Endothelial cell (in vitro differentiated cells): ENCODE measurements at regions not wholly inside any gene's neighbourhood (a gene's known extent, or its start where the extent isn't known, plus 50 kb on each side); places are given as distances from the start of the nearest gene placed in this dataset.

ENCODE experiments used
- DNase-seq: peaks from one replicate; pipeline ENCODE4 v3.0.0; 2021; ENCODE audit warnings: low spot score
- H3K27ac Mint-ChIP-seq: one replicate; pipeline ENCODE4 v1.8.0; 2021; ENCODE audit warnings: mixed read lengths, inconsistent platforms; ENCODE audit not compliant: unreplicated experiment
- H3K27me3 Mint-ChIP-seq: one replicate; pipeline ENCODE4 v1.8.0; 2021; ENCODE audit warnings: mild to moderate bottlenecking, moderate library complexity, mixed read lengths, inconsistent platforms; ENCODE audit not compliant: unreplicated experiment
- H3K36me3 Mint-ChIP-seq: one replicate; pipeline ENCODE4 v1.8.0; 2021; ENCODE audit warnings: mild to moderate bottlenecking, low read depth, mixed read lengths, inconsistent platforms; ENCODE audit not compliant: unreplicated experiment
- H3K4me1 Mint-ChIP-seq: one replicate; pipeline ENCODE4 v1.8.0; 2021; ENCODE audit warnings: mild to moderate bottlenecking, mixed read lengths, inconsistent platforms; ENCODE audit not compliant: unreplicated experiment
- H3K4me3 Mint-ChIP-seq: one replicate; pipeline ENCODE4 v1.8.0; 2021; ENCODE audit warnings: mild to moderate bottlenecking, mixed read lengths, inconsistent platforms; ENCODE audit not compliant: unreplicated experiment
- H3K9me3 Mint-ChIP-seq: one replicate; pipeline ENCODE4 v1.8.0; 2021; ENCODE audit warnings: mixed read lengths, inconsistent platforms; ENCODE audit not compliant: unreplicated experiment
- CTCF ChIP-seq: fragments of 200-600 bp; sonication (generic); IDR thresholded peaks from one replicate; pipeline ENCODE4 v1.5.0; 2021; ENCODE audit warnings: antibody characterized with exemption; ENCODE audit not compliant: unreplicated experiment

DNA sequence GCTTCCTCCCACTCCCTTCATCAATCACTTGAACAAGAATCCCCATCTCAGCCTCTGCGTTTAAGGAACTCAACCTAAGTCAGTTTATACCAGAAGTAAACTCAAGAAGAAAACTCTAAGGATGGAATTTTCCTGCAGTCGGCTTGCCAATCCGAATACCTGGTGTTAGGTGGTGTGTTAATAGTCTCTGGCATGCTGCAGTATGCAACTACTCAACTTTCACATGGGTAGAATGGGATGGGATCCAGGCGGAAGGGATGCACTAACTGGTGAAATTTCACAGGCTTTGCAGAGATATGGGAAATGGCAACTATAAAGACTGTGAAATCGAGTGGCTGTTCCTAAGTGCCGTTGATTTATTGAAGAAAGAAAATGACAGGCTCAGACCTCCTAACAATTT is 560.6 kb downstream of the TLE1 start:
- Mint-ChIP-seq H3K27me3 (no peaks in the 10 kb centered on the region), H3K36me3 (no peaks in the 10 kb centered on the region), H3K4me1 (no peaks in the 10 kb centered on the region), H3K27ac (no peak overlapping the region), H3K9me3 (no peaks in the 10 kb centered on the region), H3K4me3 (no peak overlapping the region)
- DNase-seq: no peak
- no peak for TF ChIP-seq CTCF

DNA sequence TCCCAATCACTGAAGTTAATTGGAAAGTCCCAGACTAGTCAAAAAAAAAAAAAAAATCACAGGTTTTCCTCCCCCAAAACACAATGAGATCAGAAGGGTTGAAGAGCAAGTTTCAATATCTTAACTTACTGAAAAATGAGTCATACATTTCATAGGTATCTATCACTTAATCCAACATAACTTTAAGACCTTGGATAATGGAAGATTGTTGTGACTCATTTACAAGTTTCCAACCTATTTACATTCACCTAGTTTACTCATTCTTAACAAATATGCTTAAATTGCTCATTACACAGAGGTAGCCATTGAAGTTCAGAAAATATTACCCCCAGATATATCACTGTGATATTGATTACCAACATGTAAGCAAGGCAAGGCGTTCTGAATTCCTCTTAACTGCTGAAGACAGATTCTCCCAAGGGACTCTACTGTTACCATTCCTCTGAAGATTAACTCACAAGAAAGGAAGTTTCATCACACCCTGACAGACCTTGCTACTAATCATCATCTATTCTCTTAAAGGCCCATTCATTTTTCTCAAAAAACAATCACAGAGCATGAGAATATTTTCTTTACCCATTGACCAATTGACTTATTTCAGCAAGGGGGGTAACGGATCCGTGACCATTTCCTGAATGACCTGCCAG is 563.8 kb downstream of the TLE1 start:
- no peaks in the 10 kb centered on the region for H3K36me3 Mint-ChIP-seq
- no peak for DNase-seq
- TF ChIP-seq CTCF: no peak
- no peak overlapping the region for H3K27ac Mint-ChIP-seq
- no peaks in the 10 kb centered on the region for H3K27me3 Mint-ChIP-seq
- H3K4me1 Mint-ChIP-seq: no peaks in the 10 kb centered on the region
- no peak overlapping the region for H3K4me3 Mint-ChIP-seq
- no peaks in the 10 kb centered on the region for H3K9me3 Mint-ChIP-seq

DNA sequence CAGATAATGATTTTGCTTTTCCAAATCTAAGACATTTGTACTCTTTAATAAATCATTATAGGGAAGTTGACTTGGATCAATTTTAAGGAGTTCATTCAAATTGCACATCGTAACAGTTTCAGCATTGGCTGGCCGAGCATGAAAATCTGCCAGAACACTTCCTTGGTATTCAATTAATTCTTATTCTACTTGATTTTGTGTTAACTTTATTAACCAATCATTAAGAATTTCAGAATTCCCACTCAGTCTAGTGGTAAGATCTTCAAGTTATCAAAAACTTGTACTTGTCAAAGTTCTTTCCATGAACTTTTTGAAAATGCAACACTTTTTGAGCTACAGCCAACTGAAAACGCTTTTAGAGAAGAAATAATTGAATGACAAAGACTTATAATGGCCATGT is 565.8 kb downstream of the TLE1 start:
- H3K27me3 Mint-ChIP-seq: no peaks in the 10 kb centered on the region
- H3K27ac Mint-ChIP-seq: no peak overlapping the region
- TF ChIP-seq CTCF: no peak
- no peak for DNase-seq
- H3K9me3 Mint-ChIP-seq: no peaks in the 10 kb centered on the region
- no peaks in the 10 kb centered on the region for H3K36me3 Mint-ChIP-seq
- H3K4me3 Mint-ChIP-seq: no peak overlapping the region
- H3K4me1 Mint-ChIP-seq: no peaks in the 10 kb centered on the region

DNA sequence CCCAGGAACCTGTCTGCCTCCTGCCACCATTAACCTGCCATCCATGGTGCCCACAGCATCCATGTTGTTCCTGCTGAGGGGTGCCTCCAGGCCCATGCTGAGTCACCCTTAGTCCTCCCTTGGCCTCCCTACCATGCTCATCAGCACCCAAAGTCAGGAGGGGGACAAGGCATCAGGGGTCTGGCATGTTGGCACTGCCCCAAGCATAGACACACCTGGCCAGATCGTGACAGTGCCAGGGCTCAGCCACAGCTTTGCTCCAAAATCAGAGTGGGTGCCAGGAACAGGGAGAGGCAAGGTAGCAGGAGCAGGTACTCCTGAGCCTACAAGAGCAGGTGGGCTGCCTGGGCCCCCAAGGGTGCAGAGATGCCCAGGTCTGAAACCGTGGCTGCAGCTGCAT is 566.6 kb downstream of the TLE1 start:
- TF ChIP-seq CTCF: no peak
- Mint-ChIP-seq H3K4me3 (no peak overlapping the region), H3K27me3 (no peaks in the 10 kb centered on the region), H3K4me1 (no peaks in the 10 kb centered on the region), H3K9me3 (no peaks in the 10 kb centered on the region), H3K27ac (no peak overlapping the region), H3K36me3 (no peaks in the 10 kb centered on the region)
- no peak for DNase-seq

DNA sequence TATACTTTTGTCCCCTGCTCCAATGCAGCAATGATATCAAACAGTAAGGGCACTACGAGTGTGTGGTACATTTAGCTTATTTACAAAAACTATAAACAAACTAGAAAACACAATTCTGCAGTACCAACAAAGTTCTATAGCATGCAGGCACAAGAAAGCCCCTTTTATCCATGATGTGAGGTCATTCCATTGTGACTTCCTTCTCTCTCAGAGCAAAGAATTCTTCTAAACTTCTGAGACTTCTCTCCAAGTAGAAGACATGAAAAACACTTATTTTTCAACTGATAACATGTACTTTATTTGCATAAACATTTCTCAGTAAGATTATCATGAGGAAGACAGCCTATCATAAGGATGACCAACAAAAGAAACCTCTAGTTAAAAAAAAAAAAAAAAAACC is 569.8 kb downstream of the TLE1 start:
- Mint-ChIP-seq H3K4me1 (no peaks in the 10 kb centered on the region), H3K4me3 (no peak overlapping the region), H3K9me3 (no peaks in the 10 kb centered on the region), H3K36me3 (no peaks in the 10 kb centered on the region), H3K27ac (no peak overlapping the region), H3K27me3 (no peaks in the 10 kb centered on the region)
- no peak for DNase-seq
- no peak for TF ChIP-seq CTCF
